HEK293T (cell line): ENCODE measurements at regions not wholly inside any gene's neighbourhood (a gene's known extent, or its start where the extent isn't known, plus 50 kb on each side); places are given as distances from the start of the nearest gene placed in this dataset.

ENCODE experiments used
- ARNT ChIP-seq: fragments of 450-650 bp; IDR thresholded peaks from 2 replicates; pipeline ENCODE4 v1.6.1; 2017; ENCODE audit warnings: mild to moderate bottlenecking
- BHLHE40 ChIP-seq: fragments of 450-650 bp; IDR thresholded peaks from 2 replicates; pipeline ENCODE4 v1.6.1; 2016; ENCODE audit warnings: mild to moderate bottlenecking, moderate library complexity, borderline replicate concordance
- CTBP1 ChIP-seq: fragments of 450-650 bp; IDR thresholded peaks from 2 replicates; pipeline ENCODE4 v1.6.1; 2016; ENCODE audit warnings: borderline replicate concordance
- ELF4 ChIP-seq: fragments of 450-650 bp; IDR thresholded peaks from 2 replicates; pipeline ENCODE4 v1.6.1; 2017; ENCODE audit warnings: antibody characterized with exemption
- FOXA1 ChIP-seq: fragments of 450-650 bp; IDR thresholded peaks from 2 replicates; pipeline ENCODE4 v1.6.1; 2016; ENCODE audit warnings: mild to moderate bottlenecking
- FOXM1 ChIP-seq: fragments of 450-650 bp; IDR thresholded peaks from 2 replicates; pipeline ENCODE4 v1.6.1; 2017; ENCODE audit warnings: mild to moderate bottlenecking, borderline replicate concordance
- HDGF ChIP-seq: fragments of 450-650 bp; IDR thresholded peaks from 2 replicates; pipeline ENCODE4 v1.6.1; 2017; ENCODE audit warnings: antibody characterized with exemption, borderline replicate concordance
- L3MBTL2 ChIP-seq: fragments of 450-650 bp; conservative IDR thresholded peaks from 2 replicates; pipeline ENCODE4 v1.6.1; 2016; ENCODE audit warnings: mild to moderate bottlenecking
- NFRKB ChIP-seq: fragments of 450-650 bp; IDR thresholded peaks from 2 replicates; pipeline ENCODE4 v1.6.1; 2016; ENCODE audit warnings: mild to moderate bottlenecking, moderate library complexity
- SUZ12 ChIP-seq: fragments of 450-650 bp; IDR thresholded peaks from 2 replicates; pipeline ENCODE4 v1.6.1; 2016; ENCODE audit warnings: mild to moderate bottlenecking
- TARDBP ChIP-seq: fragments of 450-650 bp; IDR thresholded peaks from 2 replicates; pipeline ENCODE4 v1.6.1; 2016

- TF ChIP-seq HDGF, result no peak
- no peak for TF ChIP-seq BHLHE40
- no peak for TF ChIP-seq SUZ12
- no peak for TF ChIP-seq FOXM1
- TF ChIP-seq L3MBTL2, result no peak
- no peak for TF ChIP-seq ELF4
- no peak for TF ChIP-seq ARNT
- no peak for TF ChIP-seq CTBP1
- TF ChIP-seq TARDBP, result no peak
- TF ChIP-seq NFRKB, result no peak
- no peak for TF ChIP-seq FOXA1
These were observed 308.3 kb downstream of the FOXL1 start for GRCh38 chr16:86886651-86887050.
